A673 (cell line): ENCODE measurements at regions not wholly inside any gene's neighbourhood (a gene's known extent, or its start where the extent isn't known, plus 50 kb on each side); places are given as distances from the start of the nearest gene placed in this dataset.

ENCODE experiments used
- CTCF ChIP-seq: fragments of 300-800, 200-600 bp; sonication (generic); conservative IDR thresholded peaks from 2 replicates; pipeline ENCODE4 v1.5.1; 2017; ENCODE audit warnings: low read depth, mild to moderate bottlenecking, antibody characterized with exemption, low read length, moderate library complexity, mixed read lengths
- EZH2 ChIP-seq: fragments of 200-600 bp; sonication (generic); IDR thresholded peaks from 2 replicates; pipeline ENCODE4 v1.6.1; 2017; ENCODE audit warnings: borderline replicate concordance, low read depth, mild to moderate bottlenecking, mixed read lengths, antibody characterized with exemption, low read length; ENCODE audit not compliant: poor library complexity, severe bottlenecking

DNA sequence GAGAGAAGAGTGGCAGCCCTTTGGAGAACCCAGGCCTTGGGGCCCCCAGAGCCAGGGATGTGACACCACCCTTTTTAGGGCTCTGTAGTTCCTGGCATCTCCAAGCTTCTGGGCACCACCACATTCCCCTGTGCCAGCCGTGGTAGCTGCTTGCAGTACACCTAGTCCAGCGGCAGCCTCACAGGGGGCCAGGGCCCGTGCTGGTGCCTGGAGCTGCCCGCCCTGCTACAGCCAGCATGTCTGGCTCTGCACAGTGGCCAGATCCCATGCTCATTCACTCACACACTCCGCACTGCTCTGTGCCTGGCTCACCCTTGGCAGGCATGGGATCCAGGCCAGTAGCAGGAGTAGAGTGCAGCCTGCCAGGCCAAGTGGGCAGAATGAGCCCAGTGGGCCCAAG, 351.6 kb upstream of the TMCO5A start:
- no peak for TF ChIP-seq CTCF
- TF ChIP-seq EZH2, result no peak
